Left cardiac atrium (tissue), 4 donors: ENCODE measurements at regions not wholly inside any gene's neighbourhood (a gene's known extent, or its start where the extent isn't known, plus 50 kb on each side); places are given as distances from the start of the nearest gene placed in this dataset.
"Not testable (repeated sequence)": the region's sequence is repeated elsewhere in the genome, so short reads cannot be mapped to it uniquely, and the experiment has no call there.

Source experiments
- ATAC-seq, 2 donors: fragments of 200-7000 bp; cut with Tn5 transposase; one replicate each; pipeline ENCODE4 v1.9.1; 2020; ENCODE audit warnings: mild to moderate bottlenecking in 2 of 2, moderate library complexity in 2 of 2
- DNase-seq: peaks from one replicate; pipeline ENCODE4 v3.0.0-alpha.2; 2020
- intact Hi-C, 2 donors: fragments of 100-400 bp; cut with DNase I; formaldehyde crosslinking; loops; one replicate each; pipeline versions ENCODE4 v1.14.1 to v1.15.1; 2022 to 2023
- microRNA-seq, 2 donors: library from miRNA; unstranded; fragments of <30 nt; microRNA quantifications; one replicate each; pipeline ENCODE4 v1.2.0, GENCODE V29; 2020
- donor health status: DM: no; HTN: yes; CAD: no.
- donor health status: DM: no; HTN: yes; CAD: no; lungs with severe emphysema.
- donor health status: DM: yes; HTN: yes; CAD: no.
- donor health status: Dilated cardiomyopathy.

- intact Hi-C loops, ATAC-seq: not testable (repeated sequence)
- DNase-seq: peak; percentile 6
These were observed 89.4 kb upstream of the GOLGA6L1 start for GRCh38 chr15:23225756-23226729.

GRCh38 chr15:23209452-23209851, 72.8 kb upstream of the GOLGA6L1 start:
- DNase-seq, ATAC-seq, intact Hi-C loops: not testable (repeated sequence)

- ATAC-seq, intact Hi-C loops: not testable (repeated sequence)
- DNase-seq: peak; percentile 7
These were observed 63.3 kb upstream of the GOLGA6L1 start for GRCh38 chr15:23199811-23200465.

- ATAC-seq, DNase-seq, intact Hi-C loops: not testable (repeated sequence)
These were observed 61.8 kb upstream of the GOLGA6L1 start for GRCh38 chr15:23198375-23198774.

- ATAC-seq, DNase-seq, intact Hi-C loops: not testable (repeated sequence)
These were observed 55.7 kb upstream of the GOLGA6L1 start for GRCh38 chr15:23192313-23192712.

Small RNAs in the stretch of these regions (microRNA-seq; reads per million reads assigned to microRNA genes)
- 0 reads per million in 2 donors for gene MIR4509-1
